CD14-positive monocyte (primary cell): ENCODE measurements at regions not wholly inside any gene's neighbourhood (a gene's known extent, or its start where the extent isn't known, plus 50 kb on each side); places are given as distances from the start of the nearest gene placed in this dataset.

ENCODE experiments used
- DNase-seq, 3 donors: peaks; one replicate each; pipeline ENCODE4 v3.0.0-alpha.2; 2011 to 2022
- H2AFZ ChIP-seq: 2 replicates; pipeline ENCODE4 v1.6.0; 2012; ENCODE audit warnings: mild to moderate bottlenecking, low read depth, low read length, inconsistent platforms; ENCODE audit not compliant: insufficient read depth, poor library complexity, severe bottlenecking
- H3K27ac ChIP-seq, 2 donors: 1 replicate in 1 of 2; 2 replicates in 1 of 2; pipeline ENCODE4 v1.5.1; 2012 to 2013; ENCODE audit warnings: low read length in 2 of 2, control low read depth in 1 of 2, inconsistent platforms in 1 of 2, low read depth in 1 of 2, mild to moderate bottlenecking in 1 of 2
- H3K27me3 ChIP-seq, 2 donors: one replicate each; pipeline versions ENCODE4 v1.6.0 to v1.6.1; 2011 to 2013; ENCODE audit warnings: low read length in 2 of 2; ENCODE audit not compliant: control insufficient read depth in 2 of 2, insufficient read depth in 2 of 2
- H3K36me3 ChIP-seq, 2 donors: replicated peaks in 1 of 2; 1 replicate in 1 of 2; 2 replicates in 1 of 2; pipeline versions ENCODE4 v1.5.1 to v1.6.1; 2012 to 2013; ENCODE audit warnings: low read length in 2 of 2, control low read depth in 1 of 2, inconsistent platforms in 1 of 2, mild to moderate bottlenecking in 1 of 2; ENCODE audit not compliant: insufficient read depth in 2 of 2, control insufficient read depth in 1 of 2
- H3K4me1 ChIP-seq, 2 donors: 1 replicate in 1 of 2; 2 replicates in 1 of 2; pipeline versions ENCODE4 v1.5.1 to v1.6.1; 2012 to 2013; ENCODE audit warnings: low read length in 2 of 2, control low read depth in 1 of 2, inconsistent platforms in 1 of 2, mild to moderate bottlenecking in 1 of 2, moderate library complexity in 1 of 2; ENCODE audit not compliant: insufficient read depth in 2 of 2, control insufficient read depth in 1 of 2
- H3K4me2 ChIP-seq: replicated peaks from 2 replicates; pipeline ENCODE3; 2012; ENCODE audit warnings: low read length, moderate library complexity, mild to moderate bottlenecking; ENCODE audit not compliant: poor library complexity, severe bottlenecking; ENCODE audit errors: extremely low read depth
- H3K4me3 ChIP-seq, 3 experiments: fragments of 200-600 bp in 1 of 3; sonication (generic) in 1 of 3; replicated peaks in 1 of 3; 1 replicate in 2 of 3; 2 replicates in 1 of 3; pipeline ENCODE4 v1.5.1; 2011 to 2013; ENCODE audit warnings: low read length in 3 of 3, mild to moderate bottlenecking in 3 of 3, control low read depth in 2 of 3, low read depth in 2 of 3, inconsistent platforms in 1 of 3, moderate library complexity in 1 of 3
- H3K79me2 ChIP-seq: 2 replicates; pipeline ENCODE4 v1.6.0; 2012; ENCODE audit warnings: mild to moderate bottlenecking, control low read depth, inconsistent platforms, low read length, moderate library complexity; ENCODE audit not compliant: insufficient read depth
- H3K9ac ChIP-seq: 2 replicates; pipeline ENCODE4 v1.6.0; 2017; ENCODE audit warnings: low read length, mild to moderate bottlenecking; ENCODE audit not compliant: insufficient read depth, poor library complexity, severe bottlenecking
- H3K9me3 ChIP-seq, 2 donors: replicated peaks in 1 of 2; 1 replicate in 1 of 2; 2 replicates in 1 of 2; pipeline versions ENCODE4 v1.5.1 to v1.6.1; 2012 to 2013; ENCODE audit warnings: low read length in 2 of 2, control low read depth in 1 of 2; ENCODE audit not compliant: control insufficient read depth in 1 of 2, insufficient read depth in 1 of 2
- H4K20me1 ChIP-seq: 2 replicates; pipeline ENCODE4 v1.6.0; 2012; ENCODE audit warnings: mild to moderate bottlenecking, low read length, control low read depth, moderate library complexity; ENCODE audit not compliant: insufficient read depth
- H3K27ac Mint-ChIP-seq, 7 donors: one replicate each; pipeline ENCODE4 v1.8.0; 2020; ENCODE audit warnings: mild to moderate bottlenecking in 7 of 7, mixed read lengths in 7 of 7, moderate library complexity in 6 of 7, inconsistent platforms in 2 of 7
- H3K27me3 Mint-ChIP-seq, 3 donors: one replicate each; pipeline ENCODE4 v1.8.0; 2021 to 2022; ENCODE audit warnings: low read depth in 3 of 3, mild to moderate bottlenecking in 3 of 3, mixed read lengths in 3 of 3, moderate library complexity in 3 of 3, inconsistent platforms in 1 of 3
- H3K36me3 Mint-ChIP-seq, 2 donors: one replicate each; pipeline ENCODE4 v1.8.0; 2020; ENCODE audit warnings: mixed read lengths in 2 of 2, inconsistent platforms in 1 of 2, mild to moderate bottlenecking in 1 of 2
- H3K4me1 Mint-ChIP-seq: one replicate; pipeline ENCODE4 v1.8.0; 2020; ENCODE audit warnings: mild to moderate bottlenecking, mixed read lengths
- H3K4me3 Mint-ChIP-seq, 2 donors: one replicate each; pipeline ENCODE4 v1.8.0; 2020; ENCODE audit warnings: mild to moderate bottlenecking in 2 of 2, mixed read lengths in 2 of 2, moderate library complexity in 1 of 2
- H3K9me3 Mint-ChIP-seq, 7 donors: one replicate each; pipeline ENCODE4 v1.8.0; 2020 to 2022; ENCODE audit warnings: mixed read lengths in 7 of 7, mild to moderate bottlenecking in 6 of 7, moderate library complexity in 6 of 7, inconsistent platforms in 2 of 7
- CTCF ChIP-seq: fragments of 200-600 bp; IDR thresholded peaks from one replicate; pipeline ENCODE4 v1.8.0; 2022; ENCODE audit warnings: antibody characterized with exemption, mild to moderate bottlenecking
- WGBS: methylation state at CpG from one replicate; pipeline ENCODE4 v1.1.5; 2013; ENCODE audit warnings: missing lambda C conversion rate; ENCODE audit not compliant: insufficient coverage; 5-methylcytosine and 5-hydroxymethylcytosine counted together
- intact Hi-C, 2 donors: fragments of 100-400 bp; cut with micrococcal nuclease; formaldehyde crosslinking; loops; one replicate each; pipeline versions ENCODE4 v1.15.0 to v1.15.1; 2023

DNA sequence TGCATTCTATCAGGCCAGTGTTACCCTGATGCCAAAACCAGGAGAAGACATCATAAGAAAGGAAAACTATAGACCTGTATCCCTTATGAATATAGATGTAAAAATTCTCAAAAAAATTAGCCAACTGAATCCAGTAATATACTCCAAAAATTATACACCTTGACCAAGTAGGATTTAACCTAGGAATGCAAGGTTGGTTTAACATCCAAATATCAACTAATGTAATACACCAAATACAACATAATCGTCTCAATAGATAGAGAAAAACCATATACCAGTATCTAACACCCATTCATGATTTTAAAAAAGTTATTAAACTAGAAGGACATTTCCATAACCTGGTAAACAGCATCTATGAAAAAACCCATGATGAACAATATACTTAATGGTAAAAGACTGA lies 56.5 kb upstream of the SELENOK start:
- TF ChIP-seq CTCF = no peak
- H3K4me2 ChIP-seq = no peak overlapping the region
- H3K27ac Mint-ChIP-seq = no peak overlapping the region
- no peaks in the 10 kb centered on the region for H4K20me1 ChIP-seq
- no peaks in the 10 kb centered on the region for H3K36me3 ChIP-seq
- H3K27ac ChIP-seq = no peak overlapping the region
- peaks cover 23 to 31% of the 10 kb centered on the region in 2 donors for H3K9me3 ChIP-seq
- no peak overlapping the region for H3K4me3 ChIP-seq
- peaks cover 9 to 31% (median 23%) of the 10 kb centered on the region in 7 donors for H3K9me3 Mint-ChIP-seq
- no peak for DNase-seq
- intact Hi-C loops = no loop called here
- H2AFZ ChIP-seq = no peak overlapping the region
- no peaks in the 10 kb centered on the region for H3K4me1 Mint-ChIP-seq
- no peaks in the 10 kb centered on the region for H3K4me1 ChIP-seq
- H3K79me2 ChIP-seq = no peaks in the 10 kb centered on the region
- H3K4me3 Mint-ChIP-seq = no peak overlapping the region
- H3K27me3 ChIP-seq = no peaks in the 10 kb centered on the region
- no CpG with 5 or more reads among the region's 1 CpG for WGBS
- H3K27me3 Mint-ChIP-seq = peaks cover 0 to 9% (median 3%) of the 10 kb centered on the region in 3 donors
- no peak overlapping the region for H3K9ac ChIP-seq
- H3K36me3 Mint-ChIP-seq = no peaks in the 10 kb centered on the region

- no peak overlapping the region for H3K4me3 ChIP-seq
- H3K4me2 ChIP-seq = no peak overlapping the region
- TF ChIP-seq CTCF = no peak
- H3K4me1 Mint-ChIP-seq = no peaks in the 10 kb centered on the region
- H3K4me3 Mint-ChIP-seq = no peak overlapping the region
- no peaks in the 10 kb centered on the region for H3K4me1 ChIP-seq
- WGBS = no CpG with 5 or more reads among the region's 3 CpGs
- peaks cover 3% of the 10 kb centered on the region in 2 donors for H3K27me3 ChIP-seq
- H3K9ac ChIP-seq = no peak overlapping the region
- no peak for DNase-seq
- H3K27ac ChIP-seq = no peak overlapping the region
- H3K36me3 Mint-ChIP-seq = no peaks in the 10 kb centered on the region
- no peaks in the 10 kb centered on the region for H3K36me3 ChIP-seq
- no peak overlapping the region for H3K27ac Mint-ChIP-seq
- peaks cover 9 to 32% (median 23%) of the 10 kb centered on the region in 7 donors for H3K9me3 Mint-ChIP-seq
- intact Hi-C loops = no loop called here
- no peak overlapping the region for H2AFZ ChIP-seq
- no peaks in the 10 kb centered on the region for H3K79me2 ChIP-seq
- H4K20me1 ChIP-seq = no peaks in the 10 kb centered on the region
- H3K27me3 Mint-ChIP-seq = peaks cover 3 to 14% (median 11%) of the 10 kb centered on the region in 3 donors
- peaks cover 23 to 31% of the 10 kb centered on the region in 2 donors for H3K9me3 ChIP-seq
Measured at GRCh38 chr3:53944028-53944427, 52.4 kb upstream of the SELENOK start.
